ENCODE measurements at regions not wholly inside any gene's neighbourhood (a gene's known extent, or its start where the extent isn't known, plus 50 kb on each side); places are given as distances from the start of the nearest gene placed in this dataset.

- no TSS peak for BruUV-seq (replicated peaks)
- ChIA-PET POLR2A (interaction anchor here (0.5 to 2.6 kb wide), 7 partner anchors 9 to 345 kb away, joined by 3 to 12 read pairs (median 6); no protein-coding TSS in a partner anchor), CTCF (interaction anchor here (0.6 to 1.3 kb wide), 5 partner anchors 23 to 1644 kb away, joined by 3 to 7 read pairs (median 3); no protein-coding TSS in a partner anchor)
- Mint-ChIP-seq H3K36me3 (ENCODE audit: insufficient read depth, unreplicated experiment) (no peaks in the 10 kb centered on the region), H3K4me3 (ENCODE audit: unreplicated experiment) (no peak overlapping the region), H3K27ac (ENCODE audit: low read depth, unreplicated experiment) (peak overlapping the region; percentile 30), H3K9me3 (ENCODE audit: unreplicated experiment) (no peaks in the 10 kb centered on the region), H3K4me1 (ENCODE audit: insufficient read depth, unreplicated experiment) (peaks cover 19% of the 10 kb centered on the region), H3K27me3 (ENCODE audit: insufficient read depth, unreplicated experiment) (no peaks in the 10 kb centered on the region)
- no peak for TF ChIP-seq CTCF (IDR thresholded peaks at IDR 0.05; ENCODE audit: unreplicated experiment)
- DNase-seq (ENCODE audit: unreplicated experiment), result no peak
- intact Hi-C loops (cut with micrococcal nuclease), result no loop called here
Measured at GRCh38 chr1:234956821-234957329, 171.8 kb downstream of the TOMM20 start.

- intact Hi-C loops (cut with micrococcal nuclease), result no loop called here
- Mint-ChIP-seq H3K4me1 (ENCODE audit: insufficient read depth, unreplicated experiment) (peaks cover 10% of the 10 kb centered on the region), H3K36me3 (ENCODE audit: insufficient read depth, unreplicated experiment) (no peaks in the 10 kb centered on the region), H3K4me3 (ENCODE audit: unreplicated experiment) (no peak overlapping the region), H3K9me3 (ENCODE audit: unreplicated experiment) (no peaks in the 10 kb centered on the region), H3K27ac (ENCODE audit: low read depth, unreplicated experiment) (no peak overlapping the region), H3K27me3 (ENCODE audit: insufficient read depth, unreplicated experiment) (no peaks in the 10 kb centered on the region)
- TF ChIP-seq CTCF (IDR thresholded peaks at IDR 0.05; ENCODE audit: unreplicated experiment), result no peak
- no peak for DNase-seq (ENCODE audit: unreplicated experiment)
- ChIA-PET CTCF (interaction anchor here (0.6 kb wide), 1 partner anchor 24 kb away, joined by 3 read pairs; no protein-coding TSS in a partner anchor), POLR2A (interaction anchor here (0.6 to 1.7 kb wide), 3 partner anchors 10 to 344 kb away, joined by 3 to 5 read pairs (median 4); no protein-coding TSS in a partner anchor)
- no TSS peak for BruUV-seq (replicated peaks)
Measured at GRCh38 chr1:234955107-234955731, 173.4 kb downstream of the TOMM20 start.

GRCh38 chr1:234954613-234955012 is 174.0 kb downstream of the TOMM20 start:
- TF ChIP-seq CTCF (IDR thresholded peaks at IDR 0.05; ENCODE audit: unreplicated experiment), result no peak
- ChIA-PET CTCF (interaction anchor here (0.6 to 0.9 kb wide), 2 partner anchors 8 to 24 kb away, joined by 3 read pairs; no protein-coding TSS in a partner anchor), POLR2A (interaction anchor here (0.6 to 1.7 kb wide), 4 partner anchors 10 to 343 kb away, joined by 3 to 5 read pairs (median 4); no protein-coding TSS in a partner anchor)
- Mint-ChIP-seq H3K9me3 (ENCODE audit: unreplicated experiment) (no peaks in the 10 kb centered on the region), H3K4me1 (ENCODE audit: insufficient read depth, unreplicated experiment) (peaks cover 10% of the 10 kb centered on the region), H3K27ac (ENCODE audit: low read depth, unreplicated experiment) (no peak overlapping the region), H3K36me3 (ENCODE audit: insufficient read depth, unreplicated experiment) (no peaks in the 10 kb centered on the region), H3K4me3 (ENCODE audit: unreplicated experiment) (no peak overlapping the region), H3K27me3 (ENCODE audit: insufficient read depth, unreplicated experiment) (no peaks in the 10 kb centered on the region)
- no peak for DNase-seq (ENCODE audit: unreplicated experiment)
- intact Hi-C loops (cut with micrococcal nuclease), result no loop called here
- no TSS peak for BruUV-seq (replicated peaks)

- POLR2A ChIA-PET, result interaction anchor here (0.8 to 1.6 kb wide), 2 partner anchors 12 to 15 kb away, joined by 3 read pairs; no protein-coding TSS in a partner anchor
- no TSS peak for BruUV-seq (replicated peaks)
Measured at GRCh38 chr1:234953655-234954405, 174.8 kb downstream of the TOMM20 start.

More at GRCh38 chr1:234953655-234954405, 174.8 kb downstream of the TOMM20 start:
- Mint-ChIP-seq H3K27ac (ENCODE audit: low read depth, unreplicated experiment) (no peak overlapping the region), H3K4me3 (ENCODE audit: unreplicated experiment) (no peak overlapping the region), H3K27me3 (ENCODE audit: insufficient read depth, unreplicated experiment) (no peaks in the 10 kb centered on the region), H3K4me1 (ENCODE audit: insufficient read depth, unreplicated experiment) (peaks cover 10% of the 10 kb centered on the region), H3K9me3 (ENCODE audit: unreplicated experiment) (peaks cover 7% of the 10 kb centered on the region), H3K36me3 (ENCODE audit: insufficient read depth, unreplicated experiment) (no peaks in the 10 kb centered on the region)
- CTCF ChIA-PET, result interaction anchor here (0.6 to 0.9 kb wide), 2 partner anchors 9 to 126 kb away, joined by 3 read pairs; no protein-coding TSS in a partner anchor
- no peak for DNase-seq (ENCODE audit: unreplicated experiment)
- intact Hi-C loops (cut with micrococcal nuclease), result no loop called here
- no peak for TF ChIP-seq CTCF (IDR thresholded peaks at IDR 0.05; ENCODE audit: unreplicated experiment)
